HG03095 (cell line): ENCODE measurements at regions not wholly inside any gene's neighbourhood (a gene's known extent, or its start where the extent isn't known, plus 50 kb on each side); places are given as distances from the start of the nearest gene placed in this dataset.

Experiments
- ATAC-seq: cut with Tn5 transposase; IDR thresholded peaks from one replicate; pipeline ENCODE4 v1.9.1; 2021; ENCODE audit warnings: moderate library complexity; ENCODE audit not compliant: unreplicated experiment

- no peak for ATAC-seq
Measured at GRCh38 chr12:126523891-126524290, 1458.7 kb downstream of the AACS start.

GRCh38 chr12:126534495-126534894 is 1469.3 kb downstream of the AACS start:
- ATAC-seq: no peak

- no peak for ATAC-seq
Measured at GRCh38 chr12:126534942-126535341, 1469.7 kb downstream of the AACS start.

GRCh38 chr12:126535971-126536370 is 1470.7 kb downstream of the AACS start:
- ATAC-seq: no peak

GRCh38 chr12:126537961-126538530 is 1472.8 kb downstream of the AACS start:
- ATAC-seq: no peak

GRCh38 chr12:126538888-126539287 is 1473.7 kb downstream of the AACS start:
- ATAC-seq: no peak

GRCh38 chr12:126545411-126545810 is 1480.2 kb downstream of the AACS start:
- no peak for ATAC-seq

GRCh38 chr12:126547905-126548304 is 1482.7 kb downstream of the AACS start:
- ATAC-seq: no peak

GRCh38 chr12:126551869-126552268 is 1486.6 kb downstream of the AACS start:
- ATAC-seq: no peak

- no peak for ATAC-seq
Measured at GRCh38 chr12:126554625-126555024, 1489.4 kb downstream of the AACS start.

GRCh38 chr12:126557659-126558058 is 1492.4 kb downstream of the AACS start:
- no peak for ATAC-seq

GRCh38 chr12:126558219-126558618 is 1493.0 kb downstream of the AACS start:
- ATAC-seq: no peak

- ATAC-seq: no peak
Measured at GRCh38 chr12:126558810-126559209, 1493.6 kb downstream of the AACS start.

- ATAC-seq: no peak
Measured at GRCh38 chr12:126567016-126567415, 1501.8 kb downstream of the AACS start.

- no peak for ATAC-seq
Measured at GRCh38 chr12:126569706-126570105, 1504.5 kb downstream of the AACS start.

- ATAC-seq: no peak
Measured at GRCh38 chr12:126570566-126570965, 1505.3 kb downstream of the AACS start.

- no peak for ATAC-seq
Measured at GRCh38 chr12:126572170-126572569, 1506.9 kb downstream of the AACS start.

- no peak for ATAC-seq
Measured at GRCh38 chr12:126581655-126582054, 1516.4 kb downstream of the AACS start.

GRCh38 chr12:126582231-126582630 is 1517.0 kb downstream of the AACS start:
- no peak for ATAC-seq

GRCh38 chr12:126588586-126589249 is 1523.5 kb downstream of the AACS start:
- no peak for ATAC-seq

GRCh38 chr12:126591533-126591932 is 1526.3 kb downstream of the AACS start:
- no peak for ATAC-seq

GRCh38 chr12:126601184-126602170 is 1536.2 kb downstream of the AACS start:
- no peak for ATAC-seq
